OCI-LY7 (cell line): ENCODE measurements at regions not wholly inside any gene's neighbourhood (a gene's known extent, or its start where the extent isn't known, plus 50 kb on each side); places are given as distances from the start of the nearest gene placed in this dataset.

ENCODE experiments used
- BruUV-seq: library from RNA; stranded (reverse); fragments of 400-500 nt; replicated peaks from 2 replicates; lab custom pipeline; 2021; lab: Mats Ljungman, UMichigan
- CTCF ChIA-PET: fragments of 300-600 bp; sonication (Branson Sonifier 250); formaldehyde crosslinking; loops from one replicate; lab custom pipeline; 2022; ENCODE audit warnings: antibody characterized with exemption; ENCODE audit not compliant: unreplicated experiment; lab: Charles Lee
- POLR2A ChIA-PET: fragments of 300-600 bp; sonication (Branson Sonifier 250); formaldehyde crosslinking; loops from one replicate; lab custom pipeline; 2022; ENCODE audit warnings: antibody characterized with exemption; lab: Charles Lee
- DNase-seq: peaks from one replicate; pipeline ENCODE4 v3.0.0-alpha.2; 2015; ENCODE audit warnings: low spot score
- H2AFZ ChIP-seq: fragments of 200-600 bp; sonication (generic), shearing (Covaris generic); 2 replicates; pipeline ENCODE4 v1.6.1; 2014; ENCODE audit warnings: mild to moderate bottlenecking, antibody characterized with exemption, low read length, moderate library complexity
- H3K27ac ChIP-seq: fragments of 200-600 bp; sonication (generic); 2 replicates; pipeline ENCODE4 v1.5.1; 2014; ENCODE audit warnings: mixed run types, low read depth, mild to moderate bottlenecking, moderate library complexity, low read length, inconsistent platforms; ENCODE audit not compliant: poor library complexity, severe bottlenecking
- H3K36me3 ChIP-seq: fragments of 200-600 bp; sonication (generic); 2 replicates; pipeline ENCODE4 v1.6.1; 2014; ENCODE audit warnings: mild to moderate bottlenecking, antibody characterized with exemption, low read length, moderate library complexity, mixed read lengths; ENCODE audit not compliant: insufficient read depth
- H3K4me1 ChIP-seq: fragments of 200-600 bp; sonication (generic); 2 replicates; pipeline ENCODE4 v1.5.1; 2014; ENCODE audit warnings: mild to moderate bottlenecking, low read length; ENCODE audit not compliant: insufficient read depth, poor library complexity, severe bottlenecking
- H3K4me2 ChIP-seq: fragments of 200-600 bp; sonication (generic); 2 replicates; pipeline ENCODE4 v1.6.1; 2014; ENCODE audit warnings: mild to moderate bottlenecking, low read length
- H3K4me3 ChIP-seq: fragments of 200-600 bp; sonication (generic); 2 replicates; pipeline ENCODE4 v1.5.1; 2014; ENCODE audit warnings: mild to moderate bottlenecking, low read depth, low read length; ENCODE audit not compliant: poor library complexity, severe bottlenecking
- H3K79me2 ChIP-seq: fragments of 200-600 bp; sonication (generic); 2 replicates; pipeline ENCODE4 v1.6.1; 2016; ENCODE audit warnings: low read depth, mild to moderate bottlenecking, low read length, moderate library complexity, mixed read lengths; ENCODE audit not compliant: insufficient read depth
- H3K9me2 ChIP-seq: fragments of 200-600 bp; sonication (generic); 2 replicates; pipeline ENCODE4 v1.6.1; 2016; ENCODE audit warnings: mild to moderate bottlenecking, low read length, mixed read lengths; ENCODE audit not compliant: insufficient read depth
- H3K9me3 ChIP-seq: fragments of 200-600 bp; sonication (generic); 2 replicates; pipeline ENCODE4 v1.6.1; 2014; ENCODE audit warnings: mild to moderate bottlenecking, mixed run types, low read length, mixed read lengths
- H4K20me1 ChIP-seq: fragments of 200-600 bp; sonication (generic); 2 replicates; pipeline ENCODE4 v1.6.1; 2014; ENCODE audit warnings: mild to moderate bottlenecking, antibody characterized with exemption, low read length, moderate library complexity, mixed read lengths; ENCODE audit not compliant: insufficient read depth
- EZH2phosphoT487 ChIP-seq: fragments of 200-600 bp; sonication (generic); IDR thresholded peaks from 2 replicates; pipeline ENCODE4 v1.6.1; 2018; ENCODE audit warnings: low read depth, borderline replicate concordance, mild to moderate bottlenecking, mixed run types, antibody characterized with exemption, low read length, moderate library complexity, mixed read lengths
- intact Hi-C: fragments of 100-400 bp; cut with micrococcal nuclease; formaldehyde crosslinking; loops from one replicate; pipeline ENCODE4 v1.10.0; 2022; ENCODE audit not compliant: unreplicated experiment
- TF ChIP-seq, protein P1 (sequence below): fragments of 200-600 bp; sonication (generic); conservative IDR thresholded peaks from 2 replicates; pipeline ENCODE4 v1.5.1; 2014; ENCODE audit warnings: mild to moderate bottlenecking, antibody characterized with exemption, low read length, moderate library complexity, mixed read lengths

GRCh38 chr20:12044969-12045368 is 127.3 kb downstream of the BTBD3 start:
- DNase-seq = no peak
- BruUV-seq = no TSS peak

DNA sequence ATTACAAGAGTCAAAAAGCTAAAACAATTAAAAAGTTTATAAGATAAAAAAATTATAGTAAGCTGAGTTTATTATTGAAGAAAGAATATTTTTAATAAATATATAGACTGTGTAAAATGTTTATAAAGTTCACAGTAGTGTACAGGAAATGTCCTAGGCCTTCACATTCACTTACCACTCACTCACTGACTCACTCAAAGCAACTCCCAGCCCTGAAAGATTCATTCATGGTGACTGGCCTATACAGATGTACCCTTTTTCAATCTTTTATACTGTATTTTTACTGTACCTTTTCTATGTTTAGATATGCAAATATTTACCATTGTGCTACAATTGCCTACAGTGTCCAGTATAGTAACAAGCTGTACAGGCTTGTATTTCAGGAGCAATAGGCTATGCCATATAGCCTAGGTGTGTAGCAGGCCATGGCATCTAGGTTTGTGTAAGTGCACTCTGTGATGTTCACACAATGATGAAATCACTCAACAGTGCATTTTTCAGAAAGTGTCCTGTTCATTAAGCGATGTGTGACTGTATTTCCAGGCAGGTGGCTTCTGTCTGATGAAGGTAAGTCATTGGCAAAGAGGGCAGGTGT is 130.2 kb downstream of the BTBD3 start:
- Histone ChIP-seq H3K27ac (no peak overlapping the region), H4K20me1 (no peaks in the 10 kb centered on the region), H3K79me2 (no peaks in the 10 kb centered on the region), H3K4me1 (no peaks in the 10 kb centered on the region), H3K9me2 (no peaks in the 10 kb centered on the region), H3K4me2 (no peak overlapping the region), H3K36me3 (no peaks in the 10 kb centered on the region), H2AFZ (no peak overlapping the region), H3K9me3 (no peaks in the 10 kb centered on the region), H3K4me3 (no peak overlapping the region)
- no TSS peak for BruUV-seq
- TF ChIP-seq EZH2phosphoT487 = no peak
- TF ChIP-seq, protein P1, sequence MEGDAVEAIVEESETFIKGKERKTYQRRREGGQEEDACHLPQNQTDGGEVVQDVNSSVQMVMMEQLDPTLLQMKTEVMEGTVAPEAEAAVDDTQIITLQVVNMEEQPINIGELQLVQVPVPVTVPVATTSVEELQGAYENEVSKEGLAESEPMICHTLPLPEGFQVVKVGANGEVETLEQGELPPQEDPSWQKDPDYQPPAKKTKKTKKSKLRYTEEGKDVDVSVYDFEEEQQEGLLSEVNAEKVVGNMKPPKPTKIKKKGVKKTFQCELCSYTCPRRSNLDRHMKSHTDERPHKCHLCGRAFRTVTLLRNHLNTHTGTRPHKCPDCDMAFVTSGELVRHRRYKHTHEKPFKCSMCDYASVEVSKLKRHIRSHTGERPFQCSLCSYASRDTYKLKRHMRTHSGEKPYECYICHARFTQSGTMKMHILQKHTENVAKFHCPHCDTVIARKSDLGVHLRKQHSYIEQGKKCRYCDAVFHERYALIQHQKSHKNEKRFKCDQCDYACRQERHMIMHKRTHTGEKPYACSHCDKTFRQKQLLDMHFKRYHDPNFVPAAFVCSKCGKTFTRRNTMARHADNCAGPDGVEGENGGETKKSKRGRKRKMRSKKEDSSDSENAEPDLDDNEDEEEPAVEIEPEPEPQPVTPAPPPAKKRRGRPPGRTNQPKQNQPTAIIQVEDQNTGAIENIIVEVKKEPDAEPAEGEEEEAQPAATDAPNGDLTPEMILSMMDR = no peak
- CTCF ChIA-PET = no interaction called here
- POLR2A ChIA-PET = no interaction called here
- DNase-seq = no peak
- intact Hi-C loops = no loop called here

More at GRCh38 chr20:12044969-12045368, 127.3 kb downstream of the BTBD3 start:
- Histone ChIP-seq H3K36me3 (no peaks in the 10 kb centered on the region), H3K9me3 (no peaks in the 10 kb centered on the region), H3K4me2 (no peak overlapping the region), H3K9me2 (no peaks in the 10 kb centered on the region), H4K20me1 (no peaks in the 10 kb centered on the region), H2AFZ (no peak overlapping the region), H3K79me2 (no peaks in the 10 kb centered on the region), H3K4me1 (no peaks in the 10 kb centered on the region), H3K27ac (no peak overlapping the region), H3K4me3 (no peak overlapping the region)
- TF ChIP-seq, protein P1 = no peak
- no peak for TF ChIP-seq EZH2phosphoT487
- ChIA-PET CTCF (no interaction called here), POLR2A (interaction anchor here (0.6 to 1.0 kb wide), 3 partner anchors 12 to 333 kb away, joined by 3 to 5 read pairs (median 5); no protein-coding TSS in a partner anchor)
- intact Hi-C loops = no loop called here

DNA sequence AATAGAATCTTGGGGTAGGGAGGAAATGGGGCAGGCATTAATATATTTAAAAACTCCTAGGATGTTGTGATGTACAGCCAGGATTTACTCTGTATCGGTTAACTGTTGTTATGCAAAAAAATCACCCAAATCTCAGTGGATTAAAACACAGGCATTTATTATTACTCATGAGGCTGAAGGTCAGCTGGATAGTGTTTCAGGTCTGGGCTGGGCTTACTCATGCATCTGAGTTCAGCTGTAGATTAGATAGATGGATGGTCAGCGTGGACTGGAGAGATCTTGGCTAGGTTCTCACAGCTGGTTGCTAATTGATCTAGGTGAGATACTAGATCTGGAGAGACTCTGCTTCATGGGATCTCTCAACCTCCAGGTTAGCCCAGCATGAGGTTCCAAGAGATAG is 131.4 kb downstream of the BTBD3 start:
- H3K9me2 ChIP-seq = no peaks in the 10 kb centered on the region
- no peaks in the 10 kb centered on the region for H3K9me3 ChIP-seq
- H3K79me2 ChIP-seq = no peaks in the 10 kb centered on the region
- no peaks in the 10 kb centered on the region for H3K36me3 ChIP-seq
- no peak overlapping the region for H3K4me2 ChIP-seq
- H4K20me1 ChIP-seq = no peaks in the 10 kb centered on the region
- H2AFZ ChIP-seq = no peak overlapping the region
- intact Hi-C loops = no loop called here
- POLR2A ChIA-PET = no interaction called here
- no TSS peak for BruUV-seq
- no peak overlapping the region for H3K27ac ChIP-seq
- CTCF ChIA-PET = no interaction called here
- no peak for TF ChIP-seq EZH2phosphoT487
- TF ChIP-seq, protein P1 = no peak
- H3K4me1 ChIP-seq = no peaks in the 10 kb centered on the region
- no peak for DNase-seq
- H3K4me3 ChIP-seq = no peak overlapping the region
